GM10248 (cell line): ENCODE measurements at regions not wholly inside any gene's neighbourhood (a gene's known extent, or its start where the extent isn't known, plus 50 kb on each side); places are given as distances from the start of the nearest gene placed in this dataset.

Source experiments
- CTCF ChIA-PET: fragments of 300-600 bp; sonication (Branson Sonifier 250); formaldehyde crosslinking; extraction: SDS; loops from one replicate; lab custom pipeline; 2021; ENCODE audit warnings: antibody characterized with exemption; lab: Yijun Ruan, JAX
- POLR2A ChIA-PET: fragments of 350-650 bp; sonication (Branson Sonifier 250); formaldehyde crosslinking; extraction: SDS; loops from one replicate; lab custom pipeline; 2020; ENCODE audit warnings: antibody characterized with exemption; lab: Yijun Ruan, JAX
- DNase-seq: peaks from one replicate; pipeline ENCODE4 v3.0.0; 2012; ENCODE audit errors: extremely low spot score
- CTCF ChIP-seq: IDR thresholded peaks from 2 replicates; pipeline ENCODE4 v1.5.1; 2012; ENCODE audit warnings: mild to moderate bottlenecking, low read depth; ENCODE audit errors: extremely low read depth, missing control alignments, control extremely low read depth

- TF ChIP-seq CTCF, result no peak
- DNase-seq, result no peak
- CTCF ChIA-PET, result interaction anchor here (1.0 to 2.0 kb wide), 5 partner anchors 8 to 1101 kb away, joined by 3 to 6 read pairs (median 5); no protein-coding TSS in a partner anchor
- POLR2A ChIA-PET, result no interaction called here
Measured at GRCh38 chr2:194559523-194559922, 1097.5 kb upstream of the SLC39A10 start.

GRCh38 chr2:194557993-194558392, 1099.0 kb upstream of the SLC39A10 start:
- TF ChIP-seq CTCF, result no peak
- no peak for DNase-seq
- ChIA-PET CTCF (interaction anchor here (2.0 kb wide), 1 partner anchor 12 kb away, joined by 6 read pairs; no protein-coding TSS in a partner anchor), POLR2A (no interaction called here)

- ChIA-PET POLR2A (no interaction called here), CTCF (interaction anchor here (0.7 to 1.6 kb wide), 2 partner anchors 10 to 1512 kb away, joined by 3 to 7 read pairs; partner anchors contain the start of gene DNAH7)
- DNase-seq, result no peak
- TF ChIP-seq CTCF, result no peak
Measured at GRCh38 chr2:194556629-194557028, 1100.4 kb upstream of the SLC39A10 start.

GRCh38 chr2:194553980-194554379, 1103.0 kb upstream of the SLC39A10 start:
- TF ChIP-seq CTCF, result no peak
- ChIA-PET POLR2A (no interaction called here), CTCF (interaction anchor here (1.2 kb wide), 1 partner anchor 8 kb away, joined by 3 read pairs; no protein-coding TSS in a partner anchor)
- DNase-seq, result no peak

GRCh38 chr2:194550702-194551101, 1106.3 kb upstream of the SLC39A10 start:
- TF ChIP-seq CTCF, result no peak
- ChIA-PET CTCF (interaction anchor here (0.9 to 1.8 kb wide), 2 partner anchors 9 kb away, joined by 3 to 4 read pairs; no protein-coding TSS in a partner anchor), POLR2A (no interaction called here)
- no peak for DNase-seq

GRCh38 chr2:194549387-194549786, 1107.6 kb upstream of the SLC39A10 start:
- ChIA-PET CTCF (no interaction called here), POLR2A (no interaction called here)
- DNase-seq, result no peak
- no peak for TF ChIP-seq CTCF
